CD4-positive, alpha-beta T cell treated with Interleukin-21 for 1 hour (primary cell): ENCODE measurements at regions not wholly inside any gene's neighbourhood (a gene's known extent, or its start where the extent isn't known, plus 50 kb on each side); places are given as distances from the start of the nearest gene placed in this dataset.
"Not testable (repeated sequence)": the region's sequence is repeated elsewhere in the genome, so short reads cannot be mapped to it uniquely, and the experiment has no call there.

Experiments used
- DNase-seq: peaks from one replicate; pipeline ENCODE4 v3.0.0-alpha.2; 2020

- DNase-seq: no peak
Observed at GRCh38 chr21:34219334-34220060, 144.3 kb upstream of the KCNE2 start.

- no peak for DNase-seq
Observed at GRCh38 chr21:34220556-34221195, 143.1 kb upstream of the KCNE2 start.

DNA sequence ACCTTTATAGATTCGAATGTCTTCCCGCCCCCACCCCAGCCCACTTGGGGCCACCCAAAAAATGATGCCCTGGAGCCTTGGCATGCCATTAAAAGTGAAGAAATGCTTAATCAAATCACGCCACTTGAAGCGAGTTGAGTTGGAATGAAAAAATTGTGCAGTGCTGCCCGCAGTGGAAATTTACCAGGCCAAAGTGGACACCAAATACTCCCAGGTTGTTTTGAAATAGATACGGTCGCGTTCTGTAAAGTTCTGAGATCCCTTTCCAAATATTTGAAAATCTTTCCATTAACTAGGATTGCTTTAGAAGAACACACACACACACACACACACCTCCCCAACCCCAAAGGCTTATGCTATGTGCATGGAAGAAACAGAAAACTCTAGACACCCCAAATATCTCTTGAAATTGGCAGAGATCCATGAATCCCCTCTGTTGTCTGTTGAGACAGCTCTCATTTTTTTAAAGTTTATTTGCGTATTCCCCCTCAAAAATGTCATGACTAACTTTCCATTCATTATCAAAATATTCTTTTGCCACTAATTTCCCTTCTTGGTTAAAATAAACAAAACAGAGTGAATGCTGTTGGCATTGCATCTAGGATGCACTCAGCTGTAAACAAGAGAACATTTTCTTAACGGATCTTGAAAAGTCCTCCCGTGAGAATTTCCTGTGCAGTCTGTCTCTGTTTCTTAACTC lies 142.3 kb upstream of the KCNE2 start:
- no peak for DNase-seq

- DNase-seq: no peak
Observed at GRCh38 chr21:34222031-34222335, 141.8 kb upstream of the KCNE2 start.

DNA sequence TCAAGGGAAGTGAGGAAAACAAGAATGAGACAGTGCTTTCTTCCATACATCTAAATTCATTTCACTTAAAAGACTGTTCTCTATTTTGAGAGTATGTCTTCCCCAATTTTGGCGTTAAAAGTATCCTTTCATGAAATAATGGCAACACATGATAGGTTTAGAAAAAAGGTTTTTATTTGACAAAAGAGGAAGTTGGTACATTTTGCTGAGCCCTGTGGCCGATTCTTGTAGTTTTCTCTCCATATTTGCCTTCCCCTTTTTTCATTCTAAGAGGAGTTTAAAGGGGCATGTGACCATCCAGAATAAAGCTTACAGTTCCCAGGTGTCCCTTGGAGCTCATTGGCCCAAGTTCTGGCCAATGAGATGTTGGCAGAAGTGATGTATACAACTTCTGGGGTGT lies 140.4 kb upstream of the KCNE2 start:
- DNase-seq: no peak

- DNase-seq: no peak
Observed at GRCh38 chr21:34227386-34227852, 136.4 kb upstream of the KCNE2 start.

DNA sequence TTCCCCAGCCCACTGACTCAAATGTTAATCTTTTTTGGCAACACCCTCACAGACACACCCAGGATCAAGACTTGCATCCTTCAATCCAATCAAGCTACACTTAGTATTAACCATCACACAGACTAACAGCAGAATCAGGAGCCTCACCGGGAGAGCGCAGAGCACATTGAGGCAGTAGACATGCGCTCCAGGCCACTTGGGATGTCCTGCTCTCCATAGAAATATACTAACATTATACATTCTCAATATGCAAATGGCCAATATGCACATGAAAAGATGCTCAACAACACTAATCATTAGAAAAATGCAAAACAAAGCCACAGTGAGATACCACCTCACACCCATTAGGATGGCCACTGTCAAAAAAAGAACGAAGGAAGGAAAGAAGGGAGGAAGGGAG lies 135.0 kb upstream of the KCNE2 start:
- DNase-seq: no peak

- no peak for DNase-seq
Observed at GRCh38 chr21:34229353-34229752, 134.5 kb upstream of the KCNE2 start.

DNA sequence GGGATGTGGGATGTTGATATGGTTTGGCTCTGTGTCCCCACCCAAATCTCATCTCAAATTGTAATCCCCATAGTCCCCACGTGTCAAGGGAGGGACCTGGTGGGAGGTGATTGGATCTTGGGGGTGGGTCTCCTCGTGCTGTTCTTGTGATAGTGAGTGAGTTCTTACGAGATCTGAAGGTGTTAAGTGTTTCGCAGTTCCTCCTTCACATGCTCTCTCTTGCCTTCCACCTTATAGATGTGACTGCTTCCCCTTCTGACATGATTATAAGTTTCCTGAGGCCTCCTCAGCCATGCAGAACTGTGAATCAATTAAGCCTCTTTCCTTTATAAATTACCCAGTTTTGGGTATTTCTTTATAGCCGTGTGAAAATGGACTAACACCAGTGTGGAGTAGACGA lies 130.1 kb upstream of the KCNE2 start:
- DNase-seq: not testable (repeated sequence)

DNA sequence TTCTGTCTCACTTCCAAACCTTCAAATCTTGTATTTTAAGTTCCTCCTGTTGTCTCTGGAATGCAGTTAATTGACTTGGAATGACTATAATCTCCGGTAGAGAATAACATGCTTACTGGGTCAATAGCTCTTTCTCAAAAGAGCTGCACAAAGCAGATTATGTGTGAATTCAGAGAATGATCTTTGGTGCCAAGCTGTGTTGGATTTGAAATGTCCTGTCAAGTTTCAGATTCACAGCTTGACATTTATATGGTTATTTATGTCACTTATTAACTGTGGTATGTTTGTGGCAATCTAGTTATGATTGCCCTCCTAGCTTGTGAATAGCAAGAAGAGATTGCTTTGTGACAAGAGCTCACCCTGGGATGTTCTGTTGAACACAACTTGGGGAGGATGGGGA lies 128.3 kb upstream of the KCNE2 start:
- no peak for DNase-seq

GRCh38 chr21:34242973-34243372 lies 120.8 kb upstream of the KCNE2 start:
- DNase-seq: no peak

DNA sequence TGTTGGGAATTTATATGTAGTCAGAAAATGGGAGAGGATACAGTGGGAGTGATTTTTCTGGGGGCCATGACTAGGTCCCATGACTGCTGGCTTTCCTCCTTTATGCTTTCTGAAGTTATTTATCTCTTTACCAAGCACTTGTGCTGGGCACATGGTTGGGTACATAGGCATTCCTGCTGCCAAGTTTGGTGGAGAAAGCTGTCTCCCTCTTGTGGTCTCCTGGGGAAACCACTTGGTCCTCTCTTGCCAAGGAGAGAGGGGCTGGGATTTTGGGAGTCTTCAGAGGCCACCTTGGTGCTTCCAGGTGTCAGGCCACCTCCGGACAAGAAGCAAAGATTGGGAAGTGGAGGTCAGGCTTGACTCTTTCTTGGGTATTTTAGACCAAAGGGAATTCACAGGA lies 120.2 kb upstream of the KCNE2 start:
- DNase-seq: peak; percentile 39

GRCh38 chr21:34252751-34253150 lies 111.1 kb upstream of the KCNE2 start:
- DNase-seq: no peak

GRCh38 chr21:34255073-34255472 lies 108.7 kb upstream of the KCNE2 start:
- DNase-seq: no peak

DNA sequence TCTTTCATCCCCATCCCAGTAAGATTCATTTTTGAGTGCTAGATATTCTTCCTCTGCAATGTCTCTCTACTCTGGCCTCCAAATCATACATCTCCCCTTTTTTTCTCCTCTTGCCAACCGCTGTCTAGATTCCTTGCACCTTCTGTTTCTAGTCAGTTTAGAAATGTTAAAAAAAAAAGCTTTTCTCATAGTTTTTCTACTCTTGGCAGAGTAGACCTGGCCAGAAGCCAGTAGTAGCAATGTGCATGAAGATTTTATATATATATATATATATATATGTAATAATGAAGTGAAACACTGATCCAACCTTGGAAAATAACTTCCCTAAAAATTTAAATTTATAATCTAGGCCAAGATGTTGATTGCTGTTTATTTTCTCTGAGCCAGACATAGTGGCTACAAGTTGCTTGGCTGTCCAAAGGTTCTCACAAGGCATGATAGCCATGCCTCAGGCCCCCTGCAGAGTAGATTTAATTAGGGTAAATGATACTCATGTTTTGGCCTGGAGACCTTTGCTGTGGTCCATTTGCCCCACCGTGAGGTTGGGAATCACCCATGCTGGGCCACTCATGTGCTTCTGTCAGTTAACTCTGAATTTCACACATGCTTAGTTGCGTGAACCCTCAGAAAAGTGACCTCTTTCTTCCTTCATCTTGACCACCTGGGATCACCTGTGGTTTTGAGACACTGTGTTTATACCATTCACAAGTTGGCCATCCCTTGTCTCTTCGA lies 103.4 kb upstream of the KCNE2 start:
- DNase-seq: no peak

DNA sequence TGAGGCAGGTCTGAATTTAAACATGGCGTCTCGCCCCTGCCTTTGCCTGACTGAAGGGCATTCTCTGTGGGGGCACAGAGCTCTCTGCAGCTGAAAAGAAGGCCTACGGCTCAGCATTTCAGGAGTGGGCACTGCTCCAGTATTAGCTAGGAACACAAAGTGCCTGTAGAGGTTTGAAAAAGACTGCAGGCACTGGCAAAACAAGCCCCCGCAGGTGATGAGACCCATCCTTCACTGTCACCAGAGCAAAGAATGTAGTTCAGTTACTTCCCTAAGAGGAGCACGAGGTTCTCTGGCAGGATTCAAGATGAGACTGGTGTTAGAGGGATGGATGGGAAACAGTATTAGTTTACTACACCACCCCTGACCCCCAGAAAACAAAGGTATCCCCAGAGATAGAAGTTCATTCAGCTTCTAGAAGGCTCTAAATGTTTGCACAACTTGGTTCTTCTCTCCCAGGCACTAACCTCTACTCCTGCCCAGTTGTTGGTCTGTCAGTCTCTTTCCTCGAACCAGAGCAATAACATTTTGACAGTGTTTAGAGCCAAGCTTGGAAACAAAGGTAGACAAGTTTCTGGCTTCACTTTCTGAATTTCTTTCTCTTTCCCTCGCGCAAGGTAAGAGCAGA lies 101.9 kb upstream of the KCNE2 start:
- DNase-seq: no peak

DNA sequence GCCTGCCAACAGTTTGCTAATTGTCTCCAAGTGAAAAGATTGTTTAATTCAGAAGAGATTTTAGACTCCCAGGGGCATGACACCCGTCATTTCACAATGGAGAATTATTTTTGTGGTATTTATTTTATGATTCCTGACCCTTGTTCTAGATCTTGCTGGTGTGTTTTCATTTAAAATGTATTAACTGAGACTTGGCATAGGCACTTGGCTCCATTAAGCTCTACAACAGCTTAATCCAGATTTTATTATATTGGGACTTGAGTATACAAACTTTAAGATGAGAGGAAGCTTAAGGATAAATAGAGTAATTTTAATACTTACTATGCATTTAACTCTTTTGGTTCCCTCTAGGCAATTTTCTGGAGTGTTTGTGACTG lies 101.3 kb upstream of the KCNE2 start:
- DNase-seq: no peak

GRCh38 chr21:34263629-34264028 lies 100.2 kb upstream of the KCNE2 start:
- no peak for DNase-seq

GRCh38 chr21:34266351-34266750 lies 97.5 kb upstream of the KCNE2 start:
- DNase-seq: no peak

DNA sequence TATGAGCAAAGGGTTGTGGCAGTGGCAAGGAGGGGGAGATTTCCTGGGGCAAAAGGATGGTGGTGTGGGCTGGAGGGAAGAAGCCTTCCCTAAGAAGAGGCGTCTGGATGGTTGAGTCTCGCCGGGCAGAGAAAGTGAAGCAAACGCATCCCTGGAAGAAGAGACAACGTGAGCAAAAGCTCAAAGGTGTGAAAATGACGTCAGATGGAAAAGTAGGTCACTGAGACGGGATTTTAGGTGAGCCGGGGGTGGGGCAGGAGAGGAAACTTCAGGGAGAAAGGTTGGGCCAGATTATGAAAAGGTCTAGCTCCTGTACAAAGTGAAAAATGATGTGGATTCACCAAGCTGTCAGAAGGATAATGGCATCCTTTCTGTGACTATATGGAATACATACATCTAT lies 95.3 kb upstream of the KCNE2 start:
- no peak for DNase-seq

DNA sequence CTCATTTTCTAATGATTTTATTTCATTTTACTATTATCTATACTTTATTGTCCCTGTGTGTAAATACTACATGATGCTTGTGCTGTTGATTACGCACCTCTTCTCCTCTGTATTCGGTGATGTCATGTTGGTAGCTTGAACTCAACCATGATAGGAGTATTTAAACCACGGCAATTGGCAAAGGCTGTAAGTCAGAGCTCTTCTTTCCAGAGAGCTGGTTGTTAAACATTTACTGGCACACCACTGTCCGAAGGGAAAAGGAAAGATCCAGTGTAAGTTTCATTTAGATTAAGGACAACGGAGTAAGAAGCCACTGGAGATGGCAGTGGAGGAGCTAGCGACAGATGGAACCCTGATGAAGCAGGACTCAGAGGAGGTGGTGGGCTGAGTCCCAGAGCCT lies 93.4 kb upstream of the KCNE2 start:
- no peak for DNase-seq

- no peak for DNase-seq
Observed at GRCh38 chr21:34271189-34271851, 92.5 kb upstream of the KCNE2 start.

- no peak for DNase-seq
Observed at GRCh38 chr21:34272321-34272720, 91.5 kb upstream of the KCNE2 start.
